Neural crest cell (in vitro differentiated cells): ENCODE measurements at regions not wholly inside any gene's neighbourhood (a gene's known extent, or its start where the extent isn't known, plus 50 kb on each side); places are given as distances from the start of the nearest gene placed in this dataset.

Source experiments
- DNase-seq: peaks from one replicate; pipeline ENCODE4 v3.0.0; 2021; ENCODE audit warnings: low read depth, mixed read lengths, low spot score
- H3K27ac Mint-ChIP-seq: one replicate; pipeline ENCODE4 v1.8.0; 2021; ENCODE audit warnings: mild to moderate bottlenecking, mixed read lengths; ENCODE audit not compliant: unreplicated experiment
- H3K27me3 Mint-ChIP-seq: 2 replicates; pipeline ENCODE4 v1.8.0; 2021; ENCODE audit warnings: low read depth, mild to moderate bottlenecking, mixed read lengths
- H3K36me3 Mint-ChIP-seq: 2 replicates; pipeline ENCODE4 v1.8.0; 2021; ENCODE audit warnings: low read depth, mild to moderate bottlenecking, mixed read lengths
- H3K4me1 Mint-ChIP-seq: 2 replicates; pipeline ENCODE4 v1.8.0; 2021; ENCODE audit warnings: mixed read lengths
- H3K4me3 Mint-ChIP-seq: one replicate; pipeline ENCODE4 v1.8.0; 2021; ENCODE audit warnings: mild to moderate bottlenecking, mixed read lengths
- H3K9me3 Mint-ChIP-seq: 2 replicates; pipeline ENCODE4 v1.8.0; 2021; ENCODE audit warnings: mixed read lengths
- CTCF ChIP-seq: fragments of 200-600 bp; sonication (generic); conservative IDR thresholded peaks from 2 replicates; pipeline ENCODE4 v1.5.0; 2021; ENCODE audit warnings: antibody characterized with exemption, mild to moderate bottlenecking

GRCh38 chr4:180292339-180292738, 1950.9 kb upstream of the TENM3 start:
- TF ChIP-seq CTCF = no peak
- H3K27me3 Mint-ChIP-seq = no peaks in the 10 kb centered on the region
- no peak overlapping the region for H3K4me3 Mint-ChIP-seq
- no peaks in the 10 kb centered on the region for H3K9me3 Mint-ChIP-seq
- DNase-seq = no peak
- peaks cover 5% of the 10 kb centered on the region for H3K4me1 Mint-ChIP-seq
- H3K36me3 Mint-ChIP-seq = no peaks in the 10 kb centered on the region
- no peak overlapping the region for H3K27ac Mint-ChIP-seq

- Mint-ChIP-seq H3K27me3 (no peaks in the 10 kb centered on the region), H3K4me1 (peaks cover 5% of the 10 kb centered on the region), H3K9me3 (no peaks in the 10 kb centered on the region), H3K4me3 (no peak overlapping the region), H3K27ac (no peak overlapping the region), H3K36me3 (no peaks in the 10 kb centered on the region)
- no peak for TF ChIP-seq CTCF
- DNase-seq = no peak
Observed at GRCh38 chr4:180296036-180296599, 1947.1 kb upstream of the TENM3 start.

DNA sequence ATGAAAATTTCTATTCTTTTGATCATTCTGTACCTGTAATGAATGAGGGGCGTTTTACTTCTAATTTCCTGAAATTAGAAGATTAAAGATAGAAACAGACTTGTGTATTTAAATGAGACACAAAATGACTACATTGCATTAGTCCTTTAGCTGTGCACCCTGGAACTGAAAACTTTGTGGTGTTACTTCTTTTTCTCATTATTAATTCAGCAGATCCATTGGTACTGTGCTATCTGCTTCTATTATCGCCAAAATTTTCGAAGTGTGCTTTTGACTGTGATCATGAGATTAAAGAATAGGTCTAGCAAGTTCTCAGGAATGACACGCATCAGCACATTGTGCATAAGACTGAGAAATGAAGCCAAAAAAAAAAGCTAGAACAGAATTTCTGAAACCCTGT, 1938.9 kb upstream of the TENM3 start:
- H3K4me3 Mint-ChIP-seq = no peak overlapping the region
- H3K27ac Mint-ChIP-seq = no peak overlapping the region
- no peak for DNase-seq
- H3K4me1 Mint-ChIP-seq = no peaks in the 10 kb centered on the region
- H3K27me3 Mint-ChIP-seq = no peaks in the 10 kb centered on the region
- no peak for TF ChIP-seq CTCF
- no peaks in the 10 kb centered on the region for H3K36me3 Mint-ChIP-seq
- peaks cover 3% of the 10 kb centered on the region for H3K9me3 Mint-ChIP-seq

- no peak for DNase-seq
- Mint-ChIP-seq H3K4me1 (no peaks in the 10 kb centered on the region), H3K36me3 (no peaks in the 10 kb centered on the region), H3K4me3 (no peak overlapping the region), H3K27ac (no peak overlapping the region), H3K9me3 (no peaks in the 10 kb centered on the region), H3K27me3 (no peaks in the 10 kb centered on the region)
- no peak for TF ChIP-seq CTCF
Observed at GRCh38 chr4:180310616-180311015, 1932.6 kb upstream of the TENM3 start.

GRCh38 chr4:180314972-180315371, 1928.2 kb upstream of the TENM3 start:
- no peak for TF ChIP-seq CTCF
- H3K36me3 Mint-ChIP-seq = no peaks in the 10 kb centered on the region
- H3K27ac Mint-ChIP-seq = no peak overlapping the region
- H3K4me1 Mint-ChIP-seq = no peaks in the 10 kb centered on the region
- no peak for DNase-seq
- no peak overlapping the region for H3K4me3 Mint-ChIP-seq
- H3K9me3 Mint-ChIP-seq = no peaks in the 10 kb centered on the region
- no peaks in the 10 kb centered on the region for H3K27me3 Mint-ChIP-seq

GRCh38 chr4:180330521-180330920, 1912.7 kb upstream of the TENM3 start:
- Mint-ChIP-seq H3K36me3 (no peaks in the 10 kb centered on the region), H3K4me1 (no peaks in the 10 kb centered on the region), H3K27me3 (no peaks in the 10 kb centered on the region), H3K4me3 (no peak overlapping the region), H3K9me3 (no peaks in the 10 kb centered on the region), H3K27ac (no peak overlapping the region)
- no peak for DNase-seq
- no peak for TF ChIP-seq CTCF
